WTC11 (cell line): ENCODE measurements at regions not wholly inside any gene's neighbourhood (a gene's known extent, or its start where the extent isn't known, plus 50 kb on each side); places are given as distances from the start of the nearest gene placed in this dataset.

Experiments
- ATAC-seq: fragments of 200-7000 bp; cut with Tn5 transposase; 2 replicates; pipeline ENCODE4 v1.10.0; 2021; ENCODE audit warnings: mild to moderate bottlenecking, moderate library complexity
- CTCF ChIA-PET: fragments of 300-600 bp; sonication (Branson Sonifier 250); formaldehyde crosslinking; loops from one replicate; lab custom pipeline; 2021; ENCODE audit warnings: antibody characterized with exemption; lab: Charles Lee
- POLR2A ChIA-PET: fragments of 350-600 bp; sonication (Branson Sonifier 250); formaldehyde crosslinking; loops from one replicate; lab custom pipeline; 2021; ENCODE audit warnings: antibody characterized with exemption; lab: Charles Lee
- DNase-seq: peaks from one replicate; pipeline ENCODE4 v3.0.0; 2021; ENCODE audit warnings: low spot score
- H3K27ac Mint-ChIP-seq: 2 replicates; pipeline ENCODE4 v1.8.0; 2021; ENCODE audit warnings: mixed read lengths
- H3K27me3 Mint-ChIP-seq: 2 replicates; pipeline ENCODE4 v1.8.0; 2021; ENCODE audit warnings: low read depth, mild to moderate bottlenecking, moderate library complexity, mixed read lengths
- H3K36me3 Mint-ChIP-seq: 2 replicates; pipeline ENCODE4 v1.8.0; 2021; ENCODE audit warnings: mixed read lengths
- H3K4me1 Mint-ChIP-seq: 2 replicates; pipeline ENCODE4 v1.8.0; 2022; ENCODE audit warnings: mixed read lengths
- H3K4me3 Mint-ChIP-seq: 2 replicates; pipeline ENCODE4 v1.8.0; 2021; ENCODE audit warnings: mild to moderate bottlenecking, moderate library complexity, mixed read lengths
- H3K9me3 Mint-ChIP-seq: 2 replicates; pipeline ENCODE4 v1.8.0; 2021; ENCODE audit warnings: mixed read lengths
- ATF1 ChIP-seq: sonication (generic); formaldehyde crosslinking; IDR thresholded peaks from 2 replicates; pipeline ENCODE4 v1.8.1; 2023; ENCODE audit warnings: mild to moderate bottlenecking, moderate library complexity, missing genetic modification reagents
- CBFB ChIP-seq: sonication (generic); formaldehyde crosslinking; IDR thresholded peaks from 2 replicates; pipeline ENCODE4 v1.8.1; 2022; ENCODE audit warnings: mild to moderate bottlenecking, low read depth, missing genetic modification reagents
- CREM ChIP-seq: sonication (generic); formaldehyde crosslinking; IDR thresholded peaks from 2 replicates; pipeline ENCODE4 v1.8.1; 2022; ENCODE audit warnings: mild to moderate bottlenecking, missing genetic modification reagents, moderate library complexity
- JAZF1 ChIP-seq: fragments of 250-450 bp; sonication (Bioruptor Pico); IDR thresholded peaks from 2 replicates; pipeline ENCODE4 v1.9.0; 2021; ENCODE audit warnings: moderate library complexity, mild to moderate bottlenecking, inconsistent platforms
- NR1H2 ChIP-seq: sonication (generic); formaldehyde crosslinking; IDR thresholded peaks from 2 replicates; pipeline ENCODE4 v1.9.0; 2021; ENCODE audit warnings: mild to moderate bottlenecking, moderate library complexity, missing genetic modification reagents
- NR2C2 ChIP-seq: sonication (generic); formaldehyde crosslinking; IDR thresholded peaks from 2 replicates; pipeline ENCODE4 v1.8.0; 2022; ENCODE audit warnings: mild to moderate bottlenecking, missing genetic modification reagents
- TEAD1 ChIP-seq: sonication (generic); formaldehyde crosslinking; IDR thresholded peaks from 2 replicates; pipeline ENCODE4 v1.8.0; 2022; ENCODE audit warnings: mild to moderate bottlenecking, missing genetic modification reagents
- TP53 ChIP-seq: sonication (generic); formaldehyde crosslinking; IDR thresholded peaks from 2 replicates; pipeline ENCODE4 v1.8.1; 2023; ENCODE audit warnings: mild to moderate bottlenecking, missing genetic modification reagents
- ZNF232 ChIP-seq: sonication (generic); formaldehyde crosslinking; IDR thresholded peaks from 2 replicates; pipeline ENCODE4 v1.8.0; 2022; ENCODE audit warnings: mild to moderate bottlenecking, missing genetic modification reagents
- TF ChIP-seq, protein P1 (sequence below): sonication (generic); formaldehyde crosslinking; IDR thresholded peaks from 2 replicates; pipeline ENCODE4 v1.8.0; 2022; ENCODE audit warnings: mild to moderate bottlenecking, missing genetic modification reagents
- TF ChIP-seq, protein P2 (sequence below): fragments of 250-450 bp; sonication (Bioruptor Pico); IDR thresholded peaks from 2 replicates; pipeline ENCODE4 v2.1.2; 2022; ENCODE audit warnings: mild to moderate bottlenecking, moderate library complexity
- TF ChIP-seq, protein P3 (sequence below): sonication (generic); formaldehyde crosslinking; IDR thresholded peaks from 2 replicates; pipeline ENCODE4 v1.8.1; 2023; ENCODE audit warnings: mild to moderate bottlenecking, missing genetic modification reagents, borderline replicate concordance
- TF ChIP-seq, protein P4 (sequence below): sonication (generic); formaldehyde crosslinking; conservative IDR thresholded peaks from 2 replicates; pipeline ENCODE4 v1.8.1; 2023; ENCODE audit warnings: mild to moderate bottlenecking, low read depth, missing genetic modification reagents, moderate library complexity
- TF ChIP-seq, protein P5 (sequence below): fragments of 250-450 bp; sonication (Bioruptor Pico); IDR thresholded peaks from 2 replicates; pipeline ENCODE4 v1.9.0; 2021; ENCODE audit warnings: moderate library complexity, mild to moderate bottlenecking, inconsistent platforms, borderline replicate concordance
- TF ChIP-seq, protein P6 (sequence below): fragments of 200-600 bp; IDR thresholded peaks from 2 replicates; pipeline ENCODE4 v1.8.0; 2022; ENCODE audit warnings: antibody characterized with exemption
- TF ChIP-seq, protein P7 (sequence below): sonication (generic); formaldehyde crosslinking; IDR thresholded peaks from 2 replicates; pipeline ENCODE4 v1.8.1; 2023; ENCODE audit warnings: mild to moderate bottlenecking, missing genetic modification reagents, moderate library complexity

DNA sequence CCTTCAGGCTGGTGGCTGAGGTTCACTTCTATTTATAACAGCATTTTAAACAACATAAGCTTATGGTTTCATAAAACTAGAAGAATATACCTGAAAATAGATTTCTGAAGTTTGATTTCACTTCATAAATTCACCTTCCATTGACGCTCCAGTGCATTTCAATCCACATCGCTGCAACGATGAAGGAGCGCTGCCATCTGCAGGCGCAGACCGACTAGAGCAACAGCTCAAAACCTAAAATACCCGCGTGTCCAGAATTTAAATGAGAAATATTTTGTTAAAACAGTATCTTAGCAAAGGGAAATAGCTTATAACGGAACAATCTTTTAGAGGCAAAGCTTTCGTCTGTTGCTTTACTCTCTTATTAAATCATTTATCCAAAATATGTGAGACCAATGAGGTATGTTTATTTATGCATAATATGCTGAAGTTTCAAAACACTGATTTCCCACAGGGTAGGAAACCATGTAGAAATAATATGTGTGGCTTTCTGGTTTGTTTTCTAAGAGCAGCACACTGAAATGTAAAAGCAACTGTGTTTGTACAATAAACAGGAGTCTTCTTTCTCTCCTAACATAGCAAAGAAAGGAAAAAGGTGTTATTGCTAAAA, 816.4 kb upstream of the FRG1 start (continued):
- TF ChIP-seq, protein P1, sequence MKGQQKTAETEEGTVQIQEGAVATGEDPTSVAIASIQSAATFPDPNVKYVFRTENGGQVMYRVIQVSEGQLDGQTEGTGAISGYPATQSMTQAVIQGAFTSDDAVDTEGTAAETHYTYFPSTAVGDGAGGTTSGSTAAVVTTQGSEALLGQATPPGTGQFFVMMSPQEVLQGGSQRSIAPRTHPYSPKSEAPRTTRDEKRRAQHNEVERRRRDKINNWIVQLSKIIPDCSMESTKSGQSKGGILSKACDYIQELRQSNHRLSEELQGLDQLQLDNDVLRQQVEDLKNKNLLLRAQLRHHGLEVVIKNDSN = no peak
- TF ChIP-seq CBFB (no peak), JAZF1 (CRISPR knock-in tag) (no peak), ZNF232 (CRISPR knock-in tag) (no peak)
- TF ChIP-seq, protein P2, sequence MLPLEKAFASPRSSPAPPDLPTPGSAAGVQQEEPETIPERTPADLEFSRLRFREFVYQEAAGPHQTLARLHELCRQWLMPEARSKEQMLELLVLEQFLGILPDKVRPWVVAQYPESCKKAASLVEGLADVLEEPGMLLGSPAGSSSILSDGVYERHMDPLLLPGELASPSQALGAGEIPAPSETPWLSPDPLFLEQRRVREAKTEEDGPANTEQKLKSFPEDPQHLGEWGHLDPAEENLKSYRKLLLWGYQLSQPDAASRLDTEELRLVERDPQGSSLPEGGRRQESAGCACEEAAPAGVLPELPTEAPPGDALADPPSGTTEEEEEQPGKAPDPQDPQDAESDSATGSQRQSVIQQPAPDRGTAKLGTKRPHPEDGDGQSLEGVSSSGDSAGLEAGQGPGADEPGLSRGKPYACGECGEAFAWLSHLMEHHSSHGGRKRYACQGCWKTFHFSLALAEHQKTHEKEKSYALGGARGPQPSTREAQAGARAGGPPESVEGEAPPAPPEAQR = no peak
- TF ChIP-seq, protein P3, sequence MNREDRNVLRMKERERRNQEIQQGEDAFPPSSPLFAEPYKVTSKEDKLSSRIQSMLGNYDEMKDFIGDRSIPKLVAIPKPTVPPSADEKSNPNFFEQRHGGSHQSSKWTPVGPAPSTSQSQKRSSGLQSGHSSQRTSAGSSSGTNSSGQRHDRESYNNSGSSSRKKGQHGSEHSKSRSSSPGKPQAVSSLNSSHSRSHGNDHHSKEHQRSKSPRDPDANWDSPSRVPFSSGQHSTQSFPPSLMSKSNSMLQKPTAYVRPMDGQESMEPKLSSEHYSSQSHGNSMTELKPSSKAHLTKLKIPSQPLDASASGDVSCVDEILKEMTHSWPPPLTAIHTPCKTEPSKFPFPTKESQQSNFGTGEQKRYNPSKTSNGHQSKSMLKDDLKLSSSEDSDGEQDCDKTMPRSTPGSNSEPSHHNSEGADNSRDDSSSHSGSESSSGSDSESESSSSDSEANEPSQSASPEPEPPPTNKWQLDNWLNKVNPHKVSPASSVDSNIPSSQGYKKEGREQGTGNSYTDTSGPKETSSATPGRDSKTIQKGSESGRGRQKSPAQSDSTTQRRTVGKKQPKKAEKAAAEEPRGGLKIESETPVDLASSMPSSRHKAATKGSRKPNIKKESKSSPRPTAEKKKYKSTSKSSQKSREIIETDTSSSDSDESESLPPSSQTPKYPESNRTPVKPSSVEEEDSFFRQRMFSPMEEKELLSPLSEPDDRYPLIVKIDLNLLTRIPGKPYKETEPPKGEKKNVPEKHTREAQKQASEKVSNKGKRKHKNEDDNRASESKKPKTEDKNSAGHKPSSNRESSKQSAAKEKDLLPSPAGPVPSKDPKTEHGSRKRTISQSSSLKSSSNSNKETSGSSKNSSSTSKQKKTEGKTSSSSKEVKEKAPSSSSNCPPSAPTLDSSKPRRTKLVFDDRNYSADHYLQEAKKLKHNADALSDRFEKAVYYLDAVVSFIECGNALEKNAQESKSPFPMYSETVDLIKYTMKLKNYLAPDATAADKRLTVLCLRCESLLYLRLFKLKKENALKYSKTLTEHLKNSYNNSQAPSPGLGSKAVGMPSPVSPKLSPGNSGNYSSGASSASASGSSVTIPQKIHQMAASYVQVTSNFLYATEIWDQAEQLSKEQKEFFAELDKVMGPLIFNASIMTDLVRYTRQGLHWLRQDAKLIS (CRISPR knock-in tag) = no peak

DNA sequence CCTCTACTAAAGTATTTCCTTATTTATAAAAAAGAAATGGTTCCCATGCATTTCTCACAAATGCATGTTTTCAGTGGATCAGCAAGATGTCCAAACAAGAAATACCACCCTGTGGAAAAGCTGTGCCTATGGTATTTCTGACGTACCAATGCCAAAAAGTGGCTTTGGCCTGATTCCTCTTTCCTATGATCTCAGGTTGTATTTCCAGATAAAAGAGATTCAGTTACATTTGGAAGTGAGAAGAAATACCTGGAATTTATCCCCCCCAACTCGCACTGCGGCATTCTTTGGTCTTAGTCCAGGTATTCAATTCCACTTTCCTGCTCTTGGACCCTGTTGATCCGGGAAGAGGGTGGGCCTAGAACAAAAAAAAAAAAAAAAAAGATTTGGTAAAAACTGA, 815.9 kb upstream of the FRG1 start:
- ChIA-PET CTCF (interaction anchor here (0.6 to 1.4 kb wide), 6 partner anchors 9 to 685 kb away, joined by 3 to 6 read pairs (median 3); no protein-coding TSS in a partner anchor), POLR2A (no interaction called here)
- TF ChIP-seq CREM = no peak
- TF ChIP-seq NR2C2 (CRISPR knock-in tag) = no peak
- no peak for TF ChIP-seq TP53 (CRISPR knock-in tag)
- TF ChIP-seq, protein P4, sequence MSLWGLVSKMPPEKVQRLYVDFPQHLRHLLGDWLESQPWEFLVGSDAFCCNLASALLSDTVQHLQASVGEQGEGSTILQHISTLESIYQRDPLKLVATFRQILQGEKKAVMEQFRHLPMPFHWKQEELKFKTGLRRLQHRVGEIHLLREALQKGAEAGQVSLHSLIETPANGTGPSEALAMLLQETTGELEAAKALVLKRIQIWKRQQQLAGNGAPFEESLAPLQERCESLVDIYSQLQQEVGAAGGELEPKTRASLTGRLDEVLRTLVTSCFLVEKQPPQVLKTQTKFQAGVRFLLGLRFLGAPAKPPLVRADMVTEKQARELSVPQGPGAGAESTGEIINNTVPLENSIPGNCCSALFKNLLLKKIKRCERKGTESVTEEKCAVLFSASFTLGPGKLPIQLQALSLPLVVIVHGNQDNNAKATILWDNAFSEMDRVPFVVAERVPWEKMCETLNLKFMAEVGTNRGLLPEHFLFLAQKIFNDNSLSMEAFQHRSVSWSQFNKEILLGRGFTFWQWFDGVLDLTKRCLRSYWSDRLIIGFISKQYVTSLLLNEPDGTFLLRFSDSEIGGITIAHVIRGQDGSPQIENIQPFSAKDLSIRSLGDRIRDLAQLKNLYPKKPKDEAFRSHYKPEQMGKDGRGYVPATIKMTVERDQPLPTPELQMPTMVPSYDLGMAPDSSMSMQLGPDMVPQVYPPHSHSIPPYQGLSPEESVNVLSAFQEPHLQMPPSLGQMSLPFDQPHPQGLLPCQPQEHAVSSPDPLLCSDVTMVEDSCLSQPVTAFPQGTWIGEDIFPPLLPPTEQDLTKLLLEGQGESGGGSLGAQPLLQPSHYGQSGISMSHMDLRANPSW (CRISPR knock-in tag) = no peak
- no peak for TF ChIP-seq CBFB
- TF ChIP-seq, protein P2 = no peak
- TF ChIP-seq ATF1 = no peak
- TF ChIP-seq, protein P5, sequence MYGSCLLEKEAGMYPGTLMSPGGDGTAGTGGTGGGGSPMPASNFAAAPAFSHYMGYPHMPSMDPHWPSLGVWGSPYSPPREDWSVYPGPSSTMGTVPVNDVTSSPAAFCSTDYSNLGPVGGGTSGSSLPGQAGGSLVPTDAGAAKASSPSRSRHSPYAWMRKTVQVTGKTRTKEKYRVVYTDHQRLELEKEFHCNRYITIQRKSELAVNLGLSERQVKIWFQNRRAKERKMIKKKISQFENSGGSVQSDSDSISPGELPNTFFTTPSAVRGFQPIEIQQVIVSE (CRISPR knock-in tag) = no peak
- no peak for TF ChIP-seq NR1H2
- TF ChIP-seq, protein P6, sequence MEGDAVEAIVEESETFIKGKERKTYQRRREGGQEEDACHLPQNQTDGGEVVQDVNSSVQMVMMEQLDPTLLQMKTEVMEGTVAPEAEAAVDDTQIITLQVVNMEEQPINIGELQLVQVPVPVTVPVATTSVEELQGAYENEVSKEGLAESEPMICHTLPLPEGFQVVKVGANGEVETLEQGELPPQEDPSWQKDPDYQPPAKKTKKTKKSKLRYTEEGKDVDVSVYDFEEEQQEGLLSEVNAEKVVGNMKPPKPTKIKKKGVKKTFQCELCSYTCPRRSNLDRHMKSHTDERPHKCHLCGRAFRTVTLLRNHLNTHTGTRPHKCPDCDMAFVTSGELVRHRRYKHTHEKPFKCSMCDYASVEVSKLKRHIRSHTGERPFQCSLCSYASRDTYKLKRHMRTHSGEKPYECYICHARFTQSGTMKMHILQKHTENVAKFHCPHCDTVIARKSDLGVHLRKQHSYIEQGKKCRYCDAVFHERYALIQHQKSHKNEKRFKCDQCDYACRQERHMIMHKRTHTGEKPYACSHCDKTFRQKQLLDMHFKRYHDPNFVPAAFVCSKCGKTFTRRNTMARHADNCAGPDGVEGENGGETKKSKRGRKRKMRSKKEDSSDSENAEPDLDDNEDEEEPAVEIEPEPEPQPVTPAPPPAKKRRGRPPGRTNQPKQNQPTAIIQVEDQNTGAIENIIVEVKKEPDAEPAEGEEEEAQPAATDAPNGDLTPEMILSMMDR = no peak
- TF ChIP-seq, protein P3 (CRISPR knock-in tag) = no peak
- TF ChIP-seq TEAD1 (CRISPR knock-in tag) = no peak
- TF ChIP-seq, protein P7, sequence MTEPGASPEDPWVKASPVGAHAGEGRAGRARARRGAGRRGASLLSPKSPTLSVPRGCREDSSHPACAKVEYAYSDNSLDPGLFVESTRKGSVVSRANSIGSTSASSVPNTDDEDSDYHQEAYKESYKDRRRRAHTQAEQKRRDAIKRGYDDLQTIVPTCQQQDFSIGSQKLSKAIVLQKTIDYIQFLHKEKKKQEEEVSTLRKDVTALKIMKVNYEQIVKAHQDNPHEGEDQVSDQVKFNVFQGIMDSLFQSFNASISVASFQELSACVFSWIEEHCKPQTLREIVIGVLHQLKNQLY (CRISPR knock-in tag) = no peak
- Mint-ChIP-seq H3K27me3 (no peaks in the 10 kb centered on the region), H3K4me3 (no peak overlapping the region), H3K9me3 (peaks cover 32% of the 10 kb centered on the region), H3K36me3 (peaks cover 15% of the 10 kb centered on the region), H3K27ac (no peak overlapping the region; the same call in 1 of the 2 replicates), H3K4me1 (peaks cover 4% of the 10 kb centered on the region; the same call in 1 of the 2 replicates)
- no peak for DNase-seq
- ATAC-seq = no peak
